Keratinocyte (primary cell): ENCODE measurements at regions not wholly inside any gene's neighbourhood (a gene's known extent, or its start where the extent isn't known, plus 50 kb on each side); places are given as distances from the start of the nearest gene placed in this dataset.

ENCODE experiments used
- CTCF ChIP-seq, 3 experiments: IDR thresholded peaks in 1 of 3; conservative IDR thresholded peaks in 1 of 3; optimal IDR thresholded peaks in 1 of 3; 2 replicates in 2 of 3; 3 replicates in 1 of 3; pipeline versions ENCODE3 to v1.5.1; 2011; ENCODE audit warnings: low read length in 3 of 3, mild to moderate bottlenecking in 3 of 3, moderate library complexity in 2 of 3, control low read depth in 1 of 3, inconsistent platforms in 1 of 3; ENCODE audit not compliant: insufficient read depth in 2 of 3; ENCODE audit errors: extremely low read depth in 1 of 3
- EZH2 ChIP-seq: IDR thresholded peaks from one replicate; pipeline ENCODE4 v1.6.1; 2012; ENCODE audit warnings: inconsistent platforms, mild to moderate bottlenecking, low read length, moderate library complexity

DNA sequence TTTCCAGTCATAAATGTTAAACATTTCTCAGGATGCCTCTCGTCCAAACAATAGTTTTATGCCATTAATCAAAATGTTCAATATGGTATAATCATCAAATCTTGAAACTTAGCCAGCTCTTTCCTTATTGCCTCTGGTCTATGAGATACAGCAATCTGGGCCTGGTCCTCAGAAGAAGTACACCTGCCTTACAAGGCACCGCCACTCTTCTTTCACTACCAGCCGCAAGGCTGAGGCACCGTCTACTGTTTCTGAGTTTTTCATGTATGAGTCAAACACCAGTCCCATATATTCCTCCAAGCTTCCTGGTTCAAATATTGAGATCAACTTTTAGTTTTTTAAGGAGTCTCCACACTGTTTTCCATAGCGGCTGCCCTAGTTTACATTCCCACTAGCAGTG, 600.6 kb upstream of the FAT3 start:
- TF ChIP-seq EZH2 (no peak), CTCF (optimal IDR thresholded peaks at IDR 0.05 in 1 of 3, IDR thresholded peaks at IDR 0.05 in 1 of 3, conservative IDR thresholded peaks at IDR 0.05 in 1 of 3; ENCODE audit: extremely low read depth in 1 of 3, insufficient read depth in 2 of 3, low read length in 3 of 3) (no peak)
